ENCODE measurements at regions not wholly inside any gene's neighbourhood (a gene's known extent, or its start where the extent isn't known, plus 50 kb on each side); places are given as distances from the start of the nearest gene placed in this dataset.

- Histone ChIP-seq H3K27ac (no peak overlapping the region), H3K9me3 (no peaks in the 10 kb centered on the region)
- no peak for TF ChIP-seq CTCF (IDR thresholded peaks at IDR 0.05)
Observed at GRCh38 chr7:25399000-25399750, 170.9 kb upstream of the NPVF start.

GRCh38 chr7:25402532-25402931 is 174.2 kb upstream of the NPVF start:
- H3K27ac ChIP-seq = no peak overlapping the region
- no peak overlapping the region for H3K4me3 ChIP-seq (ENCODE audit: low read depth in 1 of 2, low read length in 1 of 2)
- no peaks in the 10 kb centered on the region for H3K9me3 ChIP-seq
- no peaks in the 10 kb centered on the region for H3K36me3 ChIP-seq
- no peak for TF ChIP-seq CTCF (IDR thresholded peaks at IDR 0.05)
- no peaks in the 10 kb centered on the region for H3K4me1 ChIP-seq (ENCODE audit: control insufficient read depth in 1 of 2, insufficient read depth in 1 of 2, low read depth in 1 of 2, low read length in 1 of 2)
- peaks cover 10% of the 10 kb centered on the region for H3K27me3 ChIP-seq

More at GRCh38 chr7:25399000-25399750, 170.9 kb upstream of the NPVF start:
- Histone ChIP-seq H3K4me3 (ENCODE audit: low read depth in 1 of 2, low read length in 1 of 2) (no peak overlapping the region), H3K4me1 (ENCODE audit: control insufficient read depth in 1 of 2, insufficient read depth in 1 of 2, low read depth in 1 of 2, low read length in 1 of 2) (no peaks in the 10 kb centered on the region), H3K36me3 (no peaks in the 10 kb centered on the region), H3K27me3 (peaks cover 37% of the 10 kb centered on the region)

GRCh38 chr7:25405736-25406135 is 177.4 kb upstream of the NPVF start:
- Histone ChIP-seq H3K9me3 (no peaks in the 10 kb centered on the region), H3K4me3 (ENCODE audit: low read depth in 1 of 2, low read length in 1 of 2) (no peak overlapping the region), H3K27me3 (peaks cover 26% of the 10 kb centered on the region), H3K36me3 (no peaks in the 10 kb centered on the region), H3K27ac (no peak overlapping the region), H3K4me1 (ENCODE audit: control insufficient read depth in 1 of 2, insufficient read depth in 1 of 2, low read depth in 1 of 2, low read length in 1 of 2) (no peaks in the 10 kb centered on the region)
- no peak for TF ChIP-seq CTCF (IDR thresholded peaks at IDR 0.05)

- Histone ChIP-seq H3K36me3 (no peaks in the 10 kb centered on the region), H3K27ac (no peak overlapping the region), H3K9me3 (no peaks in the 10 kb centered on the region), H3K4me3 (ENCODE audit: low read depth in 1 of 2, low read length in 1 of 2) (no peak overlapping the region), H3K27me3 (peaks cover 23% of the 10 kb centered on the region), H3K4me1 (ENCODE audit: control insufficient read depth in 1 of 2, insufficient read depth in 1 of 2, low read depth in 1 of 2, low read length in 1 of 2) (no peaks in the 10 kb centered on the region)
- no peak for TF ChIP-seq CTCF (IDR thresholded peaks at IDR 0.05)
Observed at GRCh38 chr7:25407053-25407452, 178.8 kb upstream of the NPVF start.

GRCh38 chr7:25408012-25408687 is 179.9 kb upstream of the NPVF start:
- Histone ChIP-seq H3K4me1 (ENCODE audit: control insufficient read depth in 1 of 2, insufficient read depth in 1 of 2, low read depth in 1 of 2, low read length in 1 of 2) (no peaks in the 10 kb centered on the region), H3K36me3 (no peaks in the 10 kb centered on the region), H3K9me3 (no peaks in the 10 kb centered on the region), H3K4me3 (ENCODE audit: low read depth in 1 of 2, low read length in 1 of 2) (no peak overlapping the region), H3K27me3 (peaks cover 19% of the 10 kb centered on the region), H3K27ac (no peak overlapping the region)
- TF ChIP-seq CTCF (IDR thresholded peaks at IDR 0.05) = no peak

Data from neutrophil (primary cell).